Fibroblast of lung (primary cell): ENCODE measurements at regions not wholly inside any gene's neighbourhood (a gene's known extent, or its start where the extent isn't known, plus 50 kb on each side); places are given as distances from the start of the nearest gene placed in this dataset.

Experiments used
- EZH2 ChIP-seq: IDR thresholded peaks from 2 replicates; pipeline ENCODE4 v1.5.1; 2012; ENCODE audit warnings: low read length, control low read depth, mild to moderate bottlenecking; ENCODE audit errors: missing control alignments
- TF ChIP-seq, protein P1 (sequence below), 2 donors: IDR thresholded peaks in 1 of 2; conservative IDR thresholded peaks in 1 of 2; 1 replicate in 1 of 2; 2 replicates in 1 of 2; pipeline ENCODE4 v1.5.1; 2011 to 2012; ENCODE audit warnings: low read length in 2 of 2, control low read depth in 1 of 2, inconsistent platforms in 1 of 2, low read depth in 1 of 2, mild to moderate bottlenecking in 1 of 2

DNA sequence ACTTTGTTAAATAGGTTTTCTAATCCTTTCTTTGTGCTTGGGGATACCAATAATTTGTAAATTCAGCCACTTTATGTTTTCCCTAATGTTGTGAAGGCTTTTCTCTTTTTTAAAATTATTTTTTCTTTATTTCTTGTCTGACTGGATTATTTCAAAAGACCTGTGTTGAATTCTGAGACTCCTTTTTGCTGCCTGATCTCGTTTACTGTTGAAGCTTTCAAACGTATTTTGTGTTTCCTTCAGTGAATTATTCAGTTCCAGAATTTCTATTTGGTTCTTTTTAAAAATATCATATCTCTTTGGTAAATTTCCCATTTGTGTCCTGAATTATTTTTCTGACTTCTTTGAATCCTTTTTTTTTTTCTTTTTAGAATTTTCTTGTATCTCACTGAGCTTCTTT, 241.6 kb downstream of the LRIG3 start:
- TF ChIP-seq, protein P1, sequence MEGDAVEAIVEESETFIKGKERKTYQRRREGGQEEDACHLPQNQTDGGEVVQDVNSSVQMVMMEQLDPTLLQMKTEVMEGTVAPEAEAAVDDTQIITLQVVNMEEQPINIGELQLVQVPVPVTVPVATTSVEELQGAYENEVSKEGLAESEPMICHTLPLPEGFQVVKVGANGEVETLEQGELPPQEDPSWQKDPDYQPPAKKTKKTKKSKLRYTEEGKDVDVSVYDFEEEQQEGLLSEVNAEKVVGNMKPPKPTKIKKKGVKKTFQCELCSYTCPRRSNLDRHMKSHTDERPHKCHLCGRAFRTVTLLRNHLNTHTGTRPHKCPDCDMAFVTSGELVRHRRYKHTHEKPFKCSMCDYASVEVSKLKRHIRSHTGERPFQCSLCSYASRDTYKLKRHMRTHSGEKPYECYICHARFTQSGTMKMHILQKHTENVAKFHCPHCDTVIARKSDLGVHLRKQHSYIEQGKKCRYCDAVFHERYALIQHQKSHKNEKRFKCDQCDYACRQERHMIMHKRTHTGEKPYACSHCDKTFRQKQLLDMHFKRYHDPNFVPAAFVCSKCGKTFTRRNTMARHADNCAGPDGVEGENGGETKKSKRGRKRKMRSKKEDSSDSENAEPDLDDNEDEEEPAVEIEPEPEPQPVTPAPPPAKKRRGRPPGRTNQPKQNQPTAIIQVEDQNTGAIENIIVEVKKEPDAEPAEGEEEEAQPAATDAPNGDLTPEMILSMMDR (conservative IDR thresholded peaks at IDR 0.05 in 1 of 2, IDR thresholded peaks at IDR 0.05 in 1 of 2; ENCODE audit: low read depth in 1 of 2, low read length in 2 of 2), result no peak
- TF ChIP-seq EZH2, result no peak
